GDM1 (cell line): ENCODE measurements at regions not wholly inside any gene's neighbourhood (a gene's known extent, or its start where the extent isn't known, plus 50 kb on each side); places are given as distances from the start of the nearest gene placed in this dataset.

Experiments
- DNase-seq: peaks from one replicate; lab custom pipeline; 2025; lab: John Stamatoyannopoulos, UW

DNA sequence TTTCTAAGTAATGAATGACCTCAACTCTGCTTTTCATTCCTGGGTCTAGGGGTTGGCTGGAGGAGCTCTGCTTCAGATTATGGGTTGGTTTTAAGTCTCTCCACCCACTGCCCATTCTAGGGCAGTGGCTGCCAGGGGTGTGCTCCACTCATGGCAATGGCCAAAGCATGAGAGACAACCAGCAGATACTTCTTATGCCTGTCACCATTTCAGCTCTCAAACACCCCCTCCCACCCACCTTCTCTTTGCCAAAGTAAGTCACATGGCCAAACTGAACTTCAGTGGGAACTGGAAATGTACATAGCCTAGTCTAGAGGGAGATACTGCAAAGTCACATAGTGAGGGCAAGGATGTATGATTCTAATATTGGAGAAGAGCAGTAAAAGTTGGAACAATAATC, 285.3 kb downstream of the RPLP1 start:
- DNase-seq: no peak

DNA sequence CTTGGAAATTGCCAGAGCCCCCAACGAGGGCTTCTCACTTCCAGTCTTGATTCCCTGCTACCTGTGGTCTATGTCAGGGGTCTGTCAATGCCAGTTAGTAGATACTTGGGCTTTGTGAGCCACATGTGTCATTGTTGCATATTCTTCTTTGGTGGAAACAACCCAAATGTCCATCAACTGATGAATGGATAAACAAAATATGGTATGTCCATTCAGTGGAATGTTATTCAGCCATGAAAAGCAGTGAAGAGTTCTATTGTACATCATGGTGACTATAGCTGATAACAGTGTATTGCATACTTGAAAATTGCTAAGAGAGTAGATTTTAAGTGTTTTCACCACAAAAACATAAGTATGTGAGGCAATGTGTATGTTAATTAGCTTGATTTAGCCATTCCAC, 288.1 kb downstream of the RPLP1 start:
- no peak for DNase-seq

DNA sequence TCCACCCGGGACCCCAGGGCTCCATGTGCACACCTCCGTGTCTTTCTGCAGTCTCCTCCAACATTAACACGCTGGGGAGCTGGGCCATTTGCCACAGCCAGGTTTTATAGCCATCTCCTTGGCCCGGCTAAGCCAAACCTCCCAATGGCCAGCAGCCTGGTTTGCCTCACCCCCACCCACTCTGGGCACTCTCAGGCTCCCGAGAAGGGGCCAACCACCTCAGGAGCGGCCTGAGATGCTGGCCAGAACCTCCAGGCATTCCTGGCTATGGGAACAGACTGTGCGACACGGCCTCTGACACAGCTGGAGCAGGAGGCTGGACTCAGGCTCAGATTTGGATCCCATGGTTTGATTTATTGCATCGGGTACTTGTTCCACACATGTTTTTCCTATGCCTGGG, 289.7 kb downstream of the RPLP1 start:
- no peak for DNase-seq

DNA sequence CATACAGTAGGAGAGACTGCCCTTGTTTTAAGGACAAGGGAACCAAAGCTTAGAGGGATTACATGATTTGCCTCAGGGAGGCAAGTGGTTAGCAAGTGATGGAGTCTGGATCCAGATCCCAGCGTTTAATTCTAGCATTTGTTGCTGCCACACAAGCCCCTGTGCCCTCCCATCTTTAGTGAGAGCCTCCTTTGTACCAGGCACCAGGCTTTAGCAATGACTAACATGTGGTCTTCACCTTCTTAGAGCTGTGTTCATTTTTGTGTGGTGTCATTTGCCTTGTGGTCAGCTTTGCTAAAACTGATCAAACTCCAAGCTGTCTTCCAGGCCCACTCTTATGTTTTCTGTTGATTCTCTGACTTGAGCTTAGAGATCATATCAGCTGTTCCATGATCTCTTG, 290.5 kb downstream of the RPLP1 start:
- DNase-seq: no peak

DNA sequence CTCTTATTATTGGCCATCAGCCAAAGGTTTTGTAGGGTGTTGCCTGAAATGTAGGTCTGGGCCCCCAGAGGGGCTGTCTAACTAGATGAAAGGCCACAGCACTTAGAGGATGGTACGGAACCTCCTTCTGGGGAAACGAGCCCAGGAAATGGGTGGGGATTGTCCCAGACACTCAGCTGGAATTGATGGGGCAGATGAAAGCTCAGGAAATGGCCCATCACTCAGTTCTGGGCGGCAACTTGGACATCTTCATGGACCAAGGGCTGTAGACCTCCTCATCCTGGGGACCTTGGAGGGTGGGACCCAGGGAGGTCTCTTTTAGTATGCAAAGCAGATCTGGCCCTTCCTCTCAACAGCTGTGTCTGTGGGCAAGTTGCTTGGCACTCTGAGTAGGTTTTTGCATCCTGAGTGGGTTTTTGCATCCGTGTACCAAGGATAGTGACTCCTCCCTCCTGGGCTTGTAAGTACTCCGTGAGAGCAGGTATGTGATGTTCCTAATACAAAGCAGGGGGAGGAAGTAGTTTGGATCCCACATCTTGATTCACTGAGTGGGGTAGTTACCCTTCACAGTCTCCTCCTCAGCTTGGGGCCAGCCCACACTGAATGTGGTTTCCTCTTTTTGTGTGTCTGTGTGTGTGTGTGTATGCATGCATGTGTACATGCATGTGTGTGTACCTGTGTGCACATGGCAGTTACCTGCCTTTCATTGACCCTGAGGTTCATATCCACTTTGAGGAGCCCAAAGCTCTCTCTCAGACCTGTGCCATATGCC, 292.0 kb downstream of the RPLP1 start:
- no peak for DNase-seq

DNA sequence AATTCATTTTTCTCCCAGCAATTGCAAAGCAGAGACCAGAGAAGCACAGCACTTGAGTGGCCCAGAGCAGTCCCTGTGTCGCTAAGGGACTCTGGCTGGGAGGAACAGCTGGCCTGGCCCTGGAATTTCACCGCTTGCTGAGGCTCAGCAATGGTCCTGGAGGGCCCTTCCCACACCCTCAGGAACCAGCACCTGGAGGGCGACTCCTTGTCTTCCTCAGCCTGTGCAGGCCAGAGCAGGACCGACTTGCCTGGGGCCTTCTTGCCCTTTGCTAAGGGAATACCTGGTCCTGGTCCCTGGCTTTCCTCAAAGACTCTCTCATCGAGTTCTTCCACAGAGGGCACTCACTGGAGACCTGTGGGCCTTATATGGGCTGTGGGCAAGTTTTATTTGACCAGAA, 294.6 kb downstream of the RPLP1 start:
- no peak for DNase-seq

DNA sequence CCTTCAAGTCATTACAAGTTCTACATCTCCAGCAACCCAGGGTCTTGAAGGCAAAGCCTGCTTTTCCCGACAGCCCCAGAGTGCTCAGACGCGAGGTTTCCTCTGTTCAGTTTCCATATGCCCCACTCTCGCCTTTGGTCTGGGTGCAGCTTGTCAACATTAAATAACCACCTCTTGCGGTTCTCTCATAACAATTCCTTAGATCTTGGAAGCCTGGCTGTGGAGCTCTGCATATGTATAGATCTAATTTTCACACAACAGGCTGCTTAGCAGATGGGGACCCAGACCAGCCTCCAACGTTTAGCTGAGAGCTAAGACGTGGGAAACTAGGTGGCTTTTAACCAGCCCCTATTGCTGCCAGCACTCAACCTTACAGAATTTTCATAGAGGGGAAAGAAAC, 295.5 kb downstream of the RPLP1 start:
- DNase-seq: no peak

DNA sequence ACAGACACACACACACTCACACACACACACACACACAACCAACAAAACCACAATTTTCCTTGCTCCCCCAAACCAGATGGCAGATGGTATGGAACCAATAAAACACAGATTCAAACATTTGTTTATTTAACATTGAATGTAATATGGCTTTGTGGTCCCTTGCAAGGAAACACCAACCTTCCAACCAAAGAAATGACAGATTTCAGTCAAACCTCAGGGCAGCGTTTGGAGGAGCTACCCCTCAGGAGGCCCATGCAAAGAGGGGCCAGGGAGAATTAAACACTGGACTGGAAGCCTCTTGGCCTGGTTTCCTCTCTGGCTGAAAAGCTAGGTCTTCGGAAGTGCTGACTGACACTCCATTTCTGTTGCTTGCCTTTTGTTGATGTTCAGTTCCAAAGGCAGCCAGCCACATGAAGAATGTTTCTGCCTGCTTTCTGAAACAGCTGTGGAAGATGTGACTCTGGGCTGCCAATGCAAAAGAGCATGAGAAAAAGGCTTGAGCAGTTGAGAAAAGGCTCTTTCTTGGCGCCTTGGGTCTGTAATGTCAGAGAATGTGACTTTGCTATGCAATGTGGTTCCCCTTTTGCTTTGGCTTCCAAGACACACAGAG, 296.1 kb downstream of the RPLP1 start:
- no peak for DNase-seq

DNA sequence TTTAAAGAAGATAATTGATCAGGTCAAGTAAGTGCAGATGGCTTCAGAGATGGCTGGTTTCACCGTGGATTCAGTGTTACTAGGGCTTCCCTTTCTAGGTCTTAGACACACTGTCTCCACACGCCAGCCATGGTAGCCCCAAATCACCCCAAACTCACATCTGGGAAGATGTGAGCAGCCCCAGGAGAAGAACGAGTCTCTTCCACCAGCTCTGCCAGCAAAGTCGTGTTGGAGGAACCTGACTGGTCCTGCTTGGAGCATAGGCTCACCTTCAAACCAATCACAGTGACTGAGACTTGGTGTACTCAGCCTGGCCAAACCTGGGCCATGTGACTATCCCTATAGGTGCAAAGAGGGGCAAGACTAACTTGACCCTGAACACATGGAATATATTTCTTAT, 296.7 kb downstream of the RPLP1 start:
- DNase-seq: no peak

DNA sequence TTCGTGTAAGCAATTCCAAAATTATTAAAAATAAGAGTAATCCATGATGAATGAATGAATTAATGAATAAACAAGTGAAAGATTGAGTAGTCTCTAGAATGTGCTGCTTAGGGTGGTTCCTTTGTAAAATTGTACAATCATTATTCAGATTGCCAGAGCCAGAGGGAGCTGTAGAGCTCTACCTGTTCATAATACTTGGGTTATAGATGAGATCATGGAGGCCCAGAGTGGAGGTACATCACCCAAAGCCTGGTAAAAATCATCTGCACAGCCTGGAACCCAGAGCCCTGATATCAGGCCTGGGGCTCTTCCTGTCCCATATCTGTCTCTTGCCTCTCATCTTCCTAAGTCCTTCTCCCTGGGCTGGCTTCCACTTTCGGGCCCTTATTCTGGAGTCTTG, 297.2 kb downstream of the RPLP1 start:
- no peak for DNase-seq

DNA sequence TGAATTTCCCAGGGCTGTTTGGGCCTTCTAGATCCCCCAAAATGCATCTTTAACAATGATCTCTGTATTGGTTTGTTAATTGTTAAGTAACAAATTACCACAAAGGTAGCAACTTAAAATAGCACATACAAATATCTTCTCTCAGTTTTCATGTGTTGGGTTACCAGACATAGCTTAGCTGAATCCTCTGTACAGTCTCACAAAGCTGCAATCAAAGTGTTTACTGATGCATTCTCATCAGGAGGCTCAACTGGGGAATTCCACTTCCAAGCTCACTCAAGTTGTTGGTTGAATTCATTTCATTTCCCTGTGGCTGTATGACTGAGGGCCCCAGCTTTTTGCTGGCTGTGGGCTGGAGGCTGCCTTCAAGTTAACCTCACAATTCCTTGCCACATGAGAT, 297.6 kb downstream of the RPLP1 start:
- no peak for DNase-seq

DNA sequence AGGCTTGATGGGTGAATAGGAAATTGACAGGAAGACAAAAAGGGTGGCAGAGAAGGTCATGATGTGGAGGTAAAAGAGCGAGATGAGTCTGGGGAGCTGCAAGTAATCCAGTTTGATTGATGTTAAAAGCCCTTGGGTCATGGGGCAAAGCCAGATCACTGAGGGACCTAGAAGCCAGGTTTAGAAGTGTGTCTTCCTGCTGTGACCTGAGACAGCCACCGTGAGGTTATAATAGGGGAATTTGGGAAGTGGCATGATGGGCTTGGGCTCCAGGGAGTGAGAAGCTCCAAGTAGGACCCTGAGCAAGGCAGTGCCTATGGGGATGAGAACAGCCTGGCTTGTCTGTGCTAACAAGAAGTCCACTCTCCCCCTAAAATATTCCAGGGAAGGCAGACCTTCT, 298.5 kb downstream of the RPLP1 start:
- DNase-seq: no peak

DNA sequence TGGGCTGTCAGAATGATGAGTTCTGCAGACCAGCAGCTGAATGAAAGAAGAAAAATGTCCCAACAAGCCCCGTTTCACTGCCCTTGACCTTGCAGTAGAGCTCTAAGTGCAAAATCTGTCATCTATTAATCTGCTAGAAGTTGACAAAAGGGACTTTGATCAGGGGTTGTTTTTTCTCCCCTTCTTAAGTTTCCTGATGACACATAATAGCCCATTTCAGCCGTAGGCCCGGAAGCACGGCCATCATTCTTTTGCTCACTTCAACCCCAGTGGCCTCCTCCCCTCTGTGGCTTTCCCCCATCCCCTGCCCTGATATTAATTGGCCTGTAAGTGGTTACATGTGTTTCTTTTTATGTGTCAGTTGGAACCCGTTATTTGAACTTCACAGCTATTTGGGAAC, 298.9 kb downstream of the RPLP1 start:
- no peak for DNase-seq

DNA sequence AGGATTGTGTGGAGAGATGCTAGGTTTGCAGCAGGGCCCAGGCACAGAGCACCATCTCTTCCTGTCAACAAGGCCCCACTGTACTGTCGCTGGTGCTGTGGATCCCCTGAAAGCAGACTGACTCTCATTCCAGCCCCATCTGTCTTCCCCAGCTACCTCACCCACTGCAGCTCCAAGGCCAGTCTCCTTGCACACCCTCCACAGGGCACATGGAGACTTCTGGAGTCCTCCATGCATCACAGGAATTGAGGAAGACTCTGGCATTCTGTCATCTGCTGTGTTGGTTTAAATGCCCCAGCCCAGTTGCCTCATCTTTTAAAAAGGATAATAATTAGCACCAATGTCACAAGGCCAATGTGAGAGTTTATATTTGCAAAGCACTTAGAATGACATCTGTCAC, 301.2 kb downstream of the RPLP1 start:
- DNase-seq: no peak

DNA sequence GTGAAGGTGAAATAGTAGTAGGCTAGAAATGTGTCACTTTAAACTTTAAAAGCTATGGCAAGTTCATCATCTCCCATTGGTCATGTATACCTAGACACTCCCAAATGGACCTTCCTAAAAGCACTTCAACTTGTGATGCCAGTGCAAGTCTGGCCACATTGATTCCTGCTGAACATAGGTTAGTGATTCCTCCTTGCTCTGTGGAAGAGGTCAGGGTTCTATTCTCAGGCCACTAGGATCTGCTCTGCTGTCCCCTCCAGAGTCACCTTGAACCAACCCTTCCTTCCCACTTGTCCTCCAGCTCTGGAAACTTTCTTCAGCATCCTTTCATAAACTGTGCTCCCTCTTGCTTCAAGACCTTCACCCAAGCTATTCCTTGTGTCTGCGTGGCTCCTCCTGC, 301.7 kb downstream of the RPLP1 start:
- no peak for DNase-seq

DNA sequence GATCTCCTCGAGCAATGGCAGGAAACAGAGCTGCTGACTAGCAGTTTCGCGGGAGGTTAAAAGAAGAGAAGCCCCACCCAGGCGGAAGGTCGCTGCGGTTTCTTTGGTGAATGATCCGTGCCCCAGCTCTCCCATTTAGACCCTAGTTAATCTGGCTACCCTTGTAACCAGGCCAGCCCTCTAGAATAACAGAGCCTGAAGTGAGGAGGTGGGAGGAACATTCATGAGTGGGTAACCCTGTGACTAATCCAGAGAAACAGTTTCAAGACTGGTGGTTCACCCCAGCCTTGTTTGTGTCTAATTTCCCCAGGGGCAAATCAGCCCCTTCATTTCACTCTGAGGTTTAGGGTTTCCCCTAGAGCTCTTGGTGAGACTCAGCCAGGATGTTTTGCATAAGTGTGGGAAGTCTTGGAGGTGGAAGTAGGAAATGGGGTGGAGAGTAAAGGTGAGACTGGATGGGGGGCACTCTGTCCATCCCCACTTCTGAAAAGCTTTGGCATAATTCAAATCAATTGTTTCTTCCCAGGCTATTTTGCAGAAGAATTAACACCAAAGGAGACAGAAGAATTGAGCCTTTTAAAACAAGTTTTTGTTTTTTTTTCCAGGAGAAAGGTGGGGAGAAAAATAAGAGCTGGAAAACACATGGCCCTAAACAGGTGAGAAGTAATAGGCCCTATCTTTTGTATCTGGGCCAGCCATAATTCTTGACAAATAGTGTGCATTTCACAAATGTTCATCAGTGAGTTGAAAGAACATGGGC, 303.1 kb downstream of the RPLP1 start:
- no peak for DNase-seq

DNA sequence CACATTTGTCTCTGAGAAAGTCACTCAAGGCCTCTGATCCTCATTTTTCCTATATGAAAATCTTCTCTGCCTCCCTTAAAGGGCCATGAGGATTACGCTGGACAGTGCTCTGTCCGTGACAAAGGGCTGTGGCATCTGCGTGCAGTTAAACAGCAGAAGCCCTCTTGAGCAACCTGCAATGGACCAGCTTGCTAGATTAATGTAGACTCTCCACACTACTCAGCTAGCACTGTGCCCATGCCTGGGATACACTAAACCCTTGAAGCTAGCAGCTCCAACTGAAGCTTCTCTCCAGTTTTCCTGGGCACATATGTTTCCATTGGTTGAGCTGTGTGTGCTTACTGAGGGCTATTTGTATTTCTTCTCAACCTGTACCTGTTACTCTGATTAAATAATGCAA, 303.8 kb downstream of the RPLP1 start:
- no peak for DNase-seq

DNA sequence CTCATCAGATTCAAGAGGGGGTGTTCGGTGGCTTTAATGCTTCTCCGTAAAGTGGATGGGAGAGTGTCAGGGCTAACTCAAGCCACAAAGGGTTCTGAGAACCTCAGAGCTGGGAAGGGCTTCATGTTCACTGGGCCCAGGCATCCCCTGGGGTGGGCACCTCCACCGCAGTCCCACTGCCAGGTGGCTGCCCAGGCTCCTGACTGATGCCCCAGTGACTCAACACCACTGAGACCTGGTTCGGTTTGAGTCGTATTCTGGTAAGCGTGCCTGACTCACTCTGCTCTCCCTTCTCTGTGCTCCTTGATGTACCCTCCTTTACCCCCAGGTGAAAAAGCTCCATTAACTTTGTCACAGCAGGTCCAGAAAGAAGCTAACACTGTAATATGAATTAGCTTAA, 304.6 kb downstream of the RPLP1 start:
- no peak for DNase-seq

DNA sequence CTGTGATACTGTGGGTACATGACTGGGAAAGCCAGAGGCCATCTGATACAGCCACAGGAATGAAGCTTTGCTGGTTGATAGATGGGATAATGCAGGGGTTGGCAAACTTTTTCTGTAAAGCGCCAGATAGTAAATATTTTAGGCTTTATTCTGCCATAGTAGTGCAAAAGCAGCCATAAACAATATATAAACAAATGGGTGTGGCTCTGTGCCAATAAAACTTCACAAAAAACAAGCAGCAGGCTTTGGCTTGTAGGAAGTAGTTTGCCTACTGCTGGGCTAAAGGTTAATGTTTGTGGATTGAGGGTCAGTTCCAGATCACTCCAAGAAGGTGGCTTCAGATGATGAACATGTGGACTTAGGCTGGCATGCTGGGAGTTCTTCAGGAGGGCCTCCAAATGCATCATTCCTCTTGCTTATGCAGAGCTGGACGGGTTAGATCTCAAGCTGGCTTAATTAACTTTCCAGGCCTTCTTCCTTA, 305.7 kb downstream of the RPLP1 start:
- no peak for DNase-seq

DNA sequence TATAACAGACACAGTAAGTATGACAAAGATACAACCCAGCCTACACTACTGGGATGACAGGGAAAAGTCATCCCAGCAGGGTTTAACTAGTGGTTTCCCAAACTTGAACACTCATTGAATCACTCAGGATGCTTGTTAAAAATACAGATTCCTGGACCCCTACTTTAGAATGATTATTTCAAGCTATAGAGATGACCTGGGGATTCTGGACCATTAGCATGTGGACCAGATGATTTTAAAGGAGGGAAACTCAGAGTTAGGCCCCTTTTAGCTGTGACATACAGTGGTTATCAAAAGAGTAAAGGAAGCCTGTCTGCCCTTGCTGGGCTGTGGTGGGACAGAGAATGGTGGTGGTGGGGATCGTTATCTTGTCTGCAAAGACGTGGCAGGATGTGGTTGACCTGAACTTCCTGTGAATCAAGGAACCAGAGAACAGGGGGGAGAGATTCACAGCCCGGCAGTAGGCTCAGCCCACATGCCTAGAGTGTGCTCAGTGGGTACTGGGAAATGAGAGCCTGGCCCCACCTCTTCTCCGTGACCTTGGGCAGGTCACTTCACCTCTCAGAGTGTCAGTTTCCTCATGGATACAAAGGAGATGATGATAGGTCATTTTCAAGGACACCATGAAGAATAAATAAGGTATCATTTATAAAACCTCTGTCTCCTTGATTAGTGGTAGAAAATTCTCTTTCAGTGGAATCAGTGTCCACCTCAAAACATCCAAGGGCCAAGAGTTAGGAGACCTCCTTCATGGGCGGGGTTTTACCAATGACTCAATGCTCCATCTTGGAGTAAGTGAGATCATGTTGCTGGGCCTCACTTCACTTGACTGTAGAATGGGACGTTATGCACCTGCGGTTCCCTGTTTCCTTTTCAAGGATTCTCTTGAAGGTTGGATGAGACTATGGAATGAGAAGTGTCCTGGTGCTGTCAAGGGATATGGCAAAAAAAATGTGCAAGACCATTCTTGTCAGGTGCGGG, 306.5 kb downstream of the RPLP1 start:
- DNase-seq: peak; percentile 88

DNA sequence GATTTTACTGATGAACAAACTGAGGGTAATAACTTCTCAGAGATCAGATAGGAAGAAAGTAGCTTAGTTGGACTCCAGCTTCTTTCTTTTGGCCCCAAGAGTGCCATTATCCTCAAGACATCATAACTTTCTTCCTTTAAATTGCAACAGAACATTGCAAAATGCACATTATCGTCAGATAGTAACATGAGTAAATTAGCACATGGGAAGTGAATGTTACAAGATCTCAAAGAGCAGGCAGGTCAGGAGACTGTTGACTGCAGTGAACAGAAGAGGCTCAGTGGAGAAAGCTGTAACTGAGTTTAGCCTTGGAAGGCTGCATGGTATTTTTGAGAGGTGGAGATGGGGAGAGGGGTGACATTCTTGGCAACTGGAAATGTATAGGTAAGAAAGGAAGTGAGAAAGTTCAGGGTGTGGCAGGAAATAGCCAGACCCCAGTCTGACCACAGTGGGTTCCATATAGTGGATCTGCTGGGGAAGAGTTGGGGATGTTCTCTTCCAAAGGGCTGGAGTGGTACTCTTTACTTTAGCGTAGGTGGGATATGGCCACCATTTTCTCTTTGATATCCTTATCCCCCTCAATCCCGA, 307.7 kb downstream of the RPLP1 start:
- no peak for DNase-seq
